ENCODE measurements at regions not wholly inside any gene's neighbourhood (a gene's known extent, or its start where the extent isn't known, plus 50 kb on each side); places are given as distances from the start of the nearest gene placed in this dataset.

GRCh38 chr6:122012578-122012977 lies 386.9 kb upstream of the HSF2 start:
- no peak for TF ChIP-seq EZH2 (IDR thresholded peaks at IDR 0.05; ENCODE audit: insufficient read depth, poor library complexity, severe bottlenecking)
- no peak for TF ChIP-seq EZH2phosphoT487 (IDR thresholded peaks at IDR 0.05; ENCODE audit: insufficient read depth, low read depth)
